GM11168 (cell line): ENCODE measurements at regions not wholly inside any gene's neighbourhood (a gene's known extent, or its start where the extent isn't known, plus 50 kb on each side); places are given as distances from the start of the nearest gene placed in this dataset.

Experiments used
- in situ Hi-C: fragments of 300-500 bp; cut with MboI; formaldehyde crosslinking; loops from one replicate; pipeline ENCODE4 v1.12.0; 2022; ENCODE audit warnings: low sequenced_read_pairs; ENCODE audit not compliant: unreplicated experiment

DNA sequence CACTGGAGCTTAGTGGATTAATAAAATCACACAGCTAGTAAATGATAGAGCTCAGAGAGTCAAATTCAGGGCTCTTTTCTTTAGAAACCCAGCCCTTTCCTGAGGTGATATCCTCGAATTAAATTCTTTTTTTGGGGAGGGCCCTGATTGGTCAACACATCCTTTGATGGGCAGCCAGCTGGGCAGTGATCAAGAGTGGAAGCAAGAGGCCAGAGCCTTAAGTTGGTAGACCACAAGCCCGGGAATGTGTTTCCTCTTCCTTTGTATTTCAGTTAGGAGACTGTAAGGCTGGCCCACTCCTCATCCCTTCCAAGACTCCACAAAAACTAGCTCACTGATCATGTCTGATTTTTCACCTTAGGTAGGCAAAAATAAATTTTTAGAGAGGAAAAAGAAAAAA lies 640.5 kb downstream of the DHX35 start:
- in situ Hi-C loops: no loop called here

DNA sequence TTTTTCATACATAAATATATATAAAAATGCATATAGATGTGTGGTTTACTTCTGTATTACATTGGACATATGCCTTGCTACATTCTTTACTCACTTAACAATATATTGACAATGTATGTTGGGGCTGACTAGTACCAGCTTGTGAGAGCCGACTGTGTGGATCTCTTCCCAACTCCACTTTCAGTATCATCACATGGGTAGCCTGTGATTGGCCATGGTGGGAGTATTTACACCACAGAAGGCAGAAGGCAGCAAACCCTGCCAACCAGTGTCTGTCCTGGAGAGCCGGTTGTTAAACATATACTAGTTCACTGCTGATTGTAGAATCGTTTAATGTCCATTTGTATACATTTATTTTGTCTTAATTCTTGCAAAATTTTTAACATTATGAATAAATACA lies 638.7 kb downstream of the DHX35 start:
- in situ Hi-C loops: no loop called here

DNA sequence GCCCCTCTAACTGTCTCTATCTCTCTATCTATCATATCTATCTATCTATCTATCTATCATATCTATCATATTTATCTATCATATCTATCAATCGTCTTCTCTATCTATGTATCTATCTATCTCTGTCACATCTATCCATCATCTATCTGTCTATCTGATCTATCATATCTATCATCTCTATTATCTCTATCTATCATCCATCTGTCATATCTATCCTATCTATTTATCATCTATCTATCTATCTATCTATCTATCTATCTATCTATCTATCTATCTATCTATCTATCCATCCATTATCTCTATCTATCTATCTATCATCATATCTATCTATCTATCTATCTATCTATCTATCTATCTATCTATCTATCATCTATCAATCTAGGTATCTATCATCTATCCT lies 638.0 kb downstream of the DHX35 start:
- in situ Hi-C loops: no loop called here

DNA sequence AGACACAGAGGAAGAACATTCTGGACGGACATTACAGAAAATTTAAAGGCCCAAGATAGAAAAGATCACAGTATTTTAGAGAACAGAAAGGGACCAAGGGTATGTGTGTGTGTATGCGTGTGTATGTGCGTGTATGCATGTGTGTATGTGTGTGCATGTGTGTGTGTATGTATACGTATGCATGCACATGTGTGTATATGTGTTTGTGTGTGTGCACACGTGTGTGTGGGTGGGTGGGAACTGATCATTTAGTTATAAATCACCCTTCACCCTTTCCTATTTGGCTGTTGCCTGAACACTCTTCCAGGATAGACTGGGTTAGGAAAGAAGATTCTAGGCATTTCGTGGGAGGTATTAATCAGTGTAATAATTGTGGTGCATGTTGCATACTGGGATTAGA lies 634.4 kb downstream of the DHX35 start:
- in situ Hi-C loops: no loop called here

DNA sequence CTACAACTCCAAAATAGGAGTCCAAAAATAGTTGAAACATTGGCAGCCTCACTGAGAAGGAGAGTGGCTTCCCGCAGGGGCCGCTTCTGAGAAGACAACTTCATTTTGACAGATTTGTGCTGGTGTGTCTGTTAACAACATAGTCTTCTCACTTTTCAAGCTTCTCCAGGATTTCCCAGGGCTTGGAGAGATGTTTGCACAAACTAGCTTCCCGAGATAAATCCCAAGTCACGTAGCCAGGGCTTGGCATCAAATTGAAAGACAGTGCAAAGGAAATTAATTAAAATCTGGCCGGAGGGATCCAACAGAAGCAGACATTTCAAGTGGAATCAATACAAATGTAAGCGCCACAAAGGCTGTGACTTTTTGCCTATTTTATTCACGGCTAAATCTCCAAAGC lies 630.2 kb downstream of the DHX35 start:
- in situ Hi-C loops: no loop called here

DNA sequence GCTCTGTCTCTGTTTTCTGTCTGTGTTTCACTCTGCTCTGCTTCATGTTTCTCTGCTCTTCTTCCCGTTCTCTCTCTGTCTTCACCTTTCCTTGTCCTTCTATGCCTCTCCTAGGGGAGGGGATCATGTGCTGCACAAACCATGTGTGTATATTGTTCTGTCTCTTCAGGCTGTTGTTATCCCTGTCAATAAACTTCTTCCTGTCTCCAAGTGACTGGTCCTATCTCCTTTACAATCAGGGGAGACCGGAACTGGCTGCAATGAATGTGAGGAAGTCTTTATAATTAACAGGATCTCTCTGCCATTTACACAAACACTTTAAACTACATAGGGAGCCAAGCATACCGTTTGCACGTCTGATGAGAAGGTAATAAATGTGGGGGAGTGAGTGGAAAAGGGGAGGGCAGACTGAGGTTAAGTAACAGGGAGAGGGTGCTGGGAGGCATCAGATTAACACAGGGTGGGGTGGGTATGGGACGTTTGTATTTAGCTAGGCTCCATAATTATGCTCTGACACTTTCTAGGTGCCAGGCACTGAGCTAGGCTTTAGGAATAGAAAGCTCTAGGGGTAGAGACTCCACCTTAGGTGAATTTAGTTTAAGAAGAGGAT lies 626.1 kb downstream of the DHX35 start:
- in situ Hi-C loops: no loop called here

DNA sequence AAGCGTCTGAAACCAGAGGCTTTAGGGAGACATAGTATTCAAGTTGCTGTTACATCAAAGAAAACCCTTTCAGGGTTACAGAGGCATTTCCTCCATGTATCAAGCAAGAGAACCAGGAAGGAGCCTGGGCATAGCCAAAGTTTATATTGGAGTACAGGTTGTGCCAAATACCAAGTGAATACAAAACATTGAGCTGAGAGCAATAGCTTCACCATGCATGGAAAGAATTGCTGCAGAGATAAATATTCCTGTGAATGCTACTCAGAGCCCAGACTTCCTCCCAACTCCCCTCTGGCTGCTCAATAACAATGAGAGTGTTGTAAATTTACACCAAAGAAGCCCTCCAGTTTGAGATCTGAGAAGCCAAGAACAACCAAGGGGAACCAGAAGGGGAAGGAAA lies 618.9 kb downstream of the DHX35 start:
- in situ Hi-C loops: no loop called here

DNA sequence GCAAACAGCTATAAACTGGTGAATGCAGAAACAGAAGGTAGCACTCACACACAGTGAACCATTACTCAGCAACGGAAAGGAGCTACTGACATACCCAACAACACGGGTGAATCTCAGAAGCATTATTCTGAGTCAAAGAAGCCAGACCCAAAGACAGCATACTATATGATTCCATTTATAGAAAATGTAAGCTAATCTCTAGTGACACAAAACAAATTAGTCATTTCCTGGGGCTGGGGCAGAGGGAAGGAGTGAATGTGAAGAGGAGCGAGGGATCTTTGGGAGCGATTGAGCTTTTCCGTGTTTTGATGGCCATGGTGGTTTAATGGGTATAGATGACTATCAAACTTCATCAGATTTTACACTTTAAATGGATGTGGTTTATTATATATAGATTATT lies 614.6 kb downstream of the DHX35 start:
- in situ Hi-C loops: no loop called here

DNA sequence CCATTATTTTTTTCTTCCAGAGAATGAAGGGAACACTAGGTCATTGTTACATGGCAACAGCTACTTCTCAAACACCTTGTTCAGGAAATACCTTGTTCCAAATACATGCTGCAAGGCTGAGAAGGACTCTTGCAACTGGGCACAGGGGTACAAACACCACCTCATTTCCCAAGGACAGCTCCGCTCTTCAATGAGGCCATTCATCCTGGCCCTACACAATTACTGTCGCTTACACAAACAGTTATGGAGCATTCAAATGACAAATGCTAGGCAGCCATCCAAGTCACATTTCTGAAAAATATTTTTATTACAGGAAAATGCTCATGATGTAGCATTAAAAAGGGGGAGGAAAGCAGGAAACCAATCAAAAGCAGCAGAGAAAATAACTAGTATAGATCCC lies 611.9 kb downstream of the DHX35 start:
- in situ Hi-C loops: no loop called here

DNA sequence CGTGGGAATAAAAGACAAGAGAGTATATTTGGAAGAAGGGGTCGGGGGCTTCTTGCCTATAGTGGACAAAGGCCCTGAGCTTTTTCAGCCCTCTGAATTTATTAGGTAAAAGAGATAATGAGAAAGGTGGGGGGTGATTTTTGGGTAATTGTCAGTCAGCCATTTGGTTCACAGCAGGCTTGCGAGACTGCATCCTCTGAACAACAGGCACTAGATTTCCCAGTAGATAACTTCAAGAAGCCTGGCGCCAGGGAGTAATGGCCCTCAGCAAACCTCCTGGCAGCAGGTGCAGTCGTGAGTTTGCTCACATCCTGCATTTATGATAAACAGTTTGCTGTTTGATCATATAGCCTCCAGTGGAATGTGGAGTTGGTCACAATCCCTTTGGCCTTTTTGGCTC lies 609.0 kb downstream of the DHX35 start:
- in situ Hi-C loops: no loop called here

DNA sequence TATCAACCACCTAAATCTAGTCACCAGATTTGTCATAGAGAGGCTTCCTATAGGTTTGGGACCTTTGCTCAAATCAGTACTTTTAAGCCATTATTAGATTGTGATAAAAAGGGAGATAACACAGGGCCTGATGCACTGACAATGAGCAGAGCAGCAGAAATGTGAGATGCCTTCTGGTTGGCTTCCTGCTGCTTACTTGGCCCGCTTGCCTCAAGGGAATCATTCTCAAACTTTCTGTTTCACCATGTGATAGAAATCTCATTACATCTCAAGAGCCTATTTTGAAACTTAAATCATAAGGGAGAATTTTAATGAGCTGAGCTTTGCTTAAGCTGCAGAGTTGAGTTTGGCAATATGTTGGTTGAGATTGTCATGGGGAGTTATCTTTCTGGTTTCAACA lies 606.0 kb downstream of the DHX35 start:
- in situ Hi-C loops: no loop called here

DNA sequence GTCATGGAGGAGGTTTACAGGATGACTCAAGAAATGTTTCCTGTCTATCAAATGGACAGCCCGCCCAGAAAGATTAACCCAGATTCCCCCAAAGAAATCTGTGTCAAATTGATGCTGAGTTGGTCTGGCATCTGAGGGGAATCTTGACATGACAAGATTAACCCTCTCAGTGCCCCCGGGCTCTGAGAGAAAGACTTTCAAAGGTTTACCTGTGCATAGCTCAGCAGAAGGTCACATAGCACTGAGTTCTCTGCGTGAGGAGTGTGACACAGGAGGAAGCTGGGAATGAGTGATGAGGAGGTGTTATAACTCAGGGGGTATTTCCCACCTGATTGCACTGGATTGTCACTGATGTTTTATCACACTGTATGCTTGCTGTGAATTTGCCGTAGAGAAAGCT lies 601.2 kb downstream of the DHX35 start:
- in situ Hi-C loops: no loop called here

DNA sequence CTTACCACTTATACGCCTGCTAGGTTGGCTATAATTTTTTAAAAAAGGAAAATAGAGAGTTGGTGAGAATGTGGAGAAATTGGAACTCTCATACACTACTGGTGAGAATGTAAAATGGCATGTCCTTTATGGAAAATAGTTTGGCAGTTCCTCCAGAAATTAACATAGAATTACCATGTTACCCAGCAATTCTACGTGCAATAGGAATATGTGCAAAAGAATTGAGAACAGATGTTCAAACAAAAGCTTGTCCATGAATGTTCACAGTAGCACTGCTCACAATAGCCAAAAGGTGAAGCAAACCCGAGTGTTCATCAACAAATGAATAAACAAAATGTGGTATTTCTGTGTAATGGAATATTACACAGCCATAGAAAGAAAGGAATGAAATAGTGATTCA lies 592.2 kb downstream of the DHX35 start:
- in situ Hi-C loops: no loop called here

DNA sequence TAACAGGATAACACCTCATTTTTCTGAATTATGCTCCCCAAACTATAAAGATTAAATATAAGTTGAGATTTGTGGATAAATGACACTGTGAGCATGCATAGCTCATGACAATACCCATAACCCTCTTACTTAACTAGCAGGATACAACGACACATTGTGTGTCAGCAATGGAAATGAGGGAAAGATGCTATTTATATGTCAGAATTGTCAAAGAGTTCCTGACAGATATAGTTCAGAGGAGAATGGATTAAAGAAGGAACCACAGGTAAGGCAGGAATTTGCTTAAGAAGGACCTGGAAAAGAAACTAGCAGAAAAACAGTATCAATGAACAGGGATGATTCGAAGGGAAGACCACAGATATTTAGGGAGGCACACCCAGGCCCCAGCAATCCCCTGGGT lies 591.0 kb downstream of the DHX35 start:
- in situ Hi-C loops: no loop called here

DNA sequence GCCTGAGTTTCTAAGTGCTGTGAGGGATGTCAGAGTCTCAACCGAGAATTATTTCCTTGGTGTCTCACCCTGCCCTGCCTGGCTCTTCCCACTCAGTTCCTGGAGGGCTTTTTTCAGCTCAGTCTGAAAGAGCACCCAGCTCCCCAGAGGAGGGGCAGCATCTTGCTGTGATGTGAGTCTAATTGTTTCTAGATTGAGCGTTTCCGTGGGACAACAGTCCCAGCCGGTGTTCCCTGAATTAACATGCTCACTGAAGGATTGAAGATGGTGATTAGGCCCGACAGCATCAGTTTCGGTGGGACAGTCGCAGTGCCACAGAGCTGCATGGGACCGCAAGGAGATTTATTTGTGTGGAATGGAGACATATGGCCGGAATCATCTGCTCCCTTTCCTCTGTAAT lies 587.6 kb downstream of the DHX35 start:
- in situ Hi-C loops: no loop called here

DNA sequence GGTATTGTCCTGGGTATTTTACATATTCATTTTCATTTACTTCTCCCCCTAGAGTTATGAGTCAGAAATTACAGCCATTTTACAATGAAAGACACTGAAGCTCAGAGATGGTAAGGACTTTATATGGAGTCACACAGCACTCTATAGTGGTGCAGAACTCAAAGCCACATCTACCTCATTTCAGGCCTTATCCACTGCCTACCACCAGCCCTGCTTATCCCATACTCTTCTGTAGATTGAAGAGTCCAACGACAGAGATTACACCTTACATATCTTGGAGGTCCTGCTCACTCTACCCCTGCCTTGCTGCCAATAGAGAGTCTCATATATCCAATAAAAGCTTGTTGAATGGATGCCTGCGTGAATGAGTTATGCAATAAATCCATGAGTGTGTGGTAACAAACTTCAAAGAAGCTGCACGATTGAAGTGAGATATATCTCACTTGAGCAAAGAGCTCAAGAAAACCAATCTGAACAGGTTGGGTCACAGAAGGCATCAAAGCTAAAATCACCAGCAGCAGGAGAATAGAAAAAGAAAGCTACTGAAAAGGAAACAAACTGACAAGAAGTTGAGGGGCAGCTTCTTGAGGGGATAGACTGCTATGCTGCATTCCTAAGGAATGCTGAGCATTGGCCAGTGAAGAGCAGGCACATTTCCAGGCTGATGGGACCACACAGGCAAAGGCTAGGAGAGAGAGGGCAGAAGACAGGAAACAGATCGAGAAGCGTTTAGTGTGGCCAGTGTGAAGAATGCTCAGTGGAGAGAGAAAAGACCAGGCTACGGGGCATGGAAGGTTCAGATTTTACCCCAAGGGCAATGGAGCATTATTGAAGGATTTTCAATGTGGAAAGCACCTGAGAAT lies 585.6 kb downstream of the DHX35 start:
- in situ Hi-C loops: no loop called here

DNA sequence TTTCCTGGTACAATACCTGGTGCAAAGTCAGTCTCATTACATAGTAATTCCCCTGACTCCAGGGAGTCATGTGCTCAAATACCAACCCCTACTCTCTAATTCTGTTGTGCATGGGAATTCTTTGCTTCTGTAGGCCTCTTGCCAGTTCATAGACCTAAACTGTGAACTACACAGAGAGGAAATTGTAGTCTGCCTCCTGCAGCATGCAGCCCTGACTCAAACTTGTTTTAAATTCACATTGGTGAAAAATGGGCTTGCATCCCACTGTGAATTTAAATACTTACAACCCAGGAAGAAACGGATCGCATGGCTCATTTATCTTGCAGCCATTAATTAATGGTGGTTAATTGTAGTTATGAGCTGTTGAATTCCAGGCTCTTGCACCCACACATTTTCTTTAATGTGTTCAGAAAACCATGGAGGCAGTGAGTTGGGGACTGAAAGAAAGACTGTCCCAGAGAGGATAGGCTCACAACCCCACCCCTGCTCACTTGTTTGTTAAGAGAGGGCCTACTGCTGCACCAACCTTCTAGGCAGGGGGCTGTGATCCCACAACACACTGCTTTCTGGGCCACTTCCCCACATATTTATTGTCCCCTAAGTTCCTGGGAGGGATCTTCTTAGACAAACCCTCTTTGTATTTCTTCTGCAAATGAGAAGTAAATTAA lies 579.1 kb downstream of the DHX35 start:
- in situ Hi-C loops: no loop called here

DNA sequence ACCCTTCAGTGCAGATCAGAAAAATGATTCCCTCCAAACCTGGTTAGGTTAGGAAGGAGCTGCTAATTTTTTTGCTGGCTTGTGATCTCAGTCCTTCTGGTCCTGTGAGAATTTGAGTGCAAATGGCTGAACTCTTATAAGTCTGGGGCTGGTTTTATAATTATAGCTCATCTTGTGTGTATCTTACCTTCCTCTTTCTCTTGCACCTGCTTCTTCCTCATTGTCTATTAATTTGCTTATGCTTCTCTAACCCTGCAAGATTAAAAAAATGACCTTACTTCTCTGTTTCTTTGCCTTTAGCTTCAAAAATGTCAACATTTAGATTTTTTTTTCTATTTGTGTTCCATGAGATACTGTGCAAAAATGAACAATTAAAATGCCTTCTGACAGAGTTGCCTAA lies 576.2 kb downstream of the DHX35 start:
- in situ Hi-C loops: no loop called here

DNA sequence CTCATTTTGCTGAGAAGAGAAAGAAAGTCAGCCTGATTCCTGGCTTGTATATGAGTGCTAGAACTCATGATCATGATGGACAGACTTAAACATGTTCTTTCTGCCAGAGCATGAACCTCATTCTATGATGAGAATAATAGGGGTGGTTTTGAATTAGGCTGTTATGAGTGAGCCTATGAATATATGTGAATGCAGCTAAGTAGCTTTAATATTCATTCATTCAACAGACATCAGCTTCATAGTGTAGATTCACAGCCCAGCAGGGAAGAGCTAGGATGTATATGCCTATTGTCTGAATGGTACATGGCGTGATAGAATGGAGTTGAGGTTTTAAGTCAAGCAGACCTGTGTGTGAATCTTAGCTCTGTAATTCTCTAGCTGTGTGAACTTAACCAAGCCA lies 573.2 kb downstream of the DHX35 start:
- in situ Hi-C loops: no loop called here

DNA sequence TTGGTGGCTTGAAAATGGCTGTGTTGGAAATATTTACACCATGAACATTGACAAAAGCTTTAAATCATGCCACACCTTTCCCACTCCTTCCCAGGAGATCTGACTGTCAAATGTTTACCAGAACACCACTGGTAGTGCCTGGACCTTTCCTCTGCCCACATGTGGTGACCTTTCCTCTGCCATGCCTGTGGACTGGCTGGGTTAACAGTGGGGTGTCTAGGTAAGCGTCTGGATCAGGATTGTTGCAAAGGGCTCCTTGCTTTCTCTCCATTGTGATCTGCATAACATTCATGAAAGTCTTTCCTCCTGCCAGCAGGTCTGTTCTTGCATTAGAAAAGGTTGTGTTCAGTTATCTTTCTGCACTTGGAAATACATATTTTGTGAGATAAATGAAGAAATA lies 572.7 kb downstream of the DHX35 start:
- in situ Hi-C loops: no loop called here

DNA sequence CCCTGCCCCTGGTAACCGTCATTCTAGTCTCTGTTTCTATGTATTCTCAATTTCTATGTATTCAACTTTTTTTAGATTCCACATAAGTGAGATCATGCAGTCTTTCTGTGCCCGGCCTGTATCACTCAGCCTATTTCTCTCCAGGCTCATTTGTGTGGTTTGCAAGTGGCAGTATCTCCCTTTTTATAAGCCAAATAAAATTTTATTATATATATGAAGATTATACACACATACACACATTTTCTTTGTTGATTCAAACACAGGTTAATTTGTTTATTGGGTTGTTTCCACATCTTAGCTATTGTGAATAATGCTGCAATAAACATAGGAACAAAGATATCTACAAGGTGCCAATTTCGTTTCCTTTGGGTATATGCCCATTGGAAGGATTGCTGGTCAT lies 571.7 kb downstream of the DHX35 start:
- in situ Hi-C loops: no loop called here

DNA sequence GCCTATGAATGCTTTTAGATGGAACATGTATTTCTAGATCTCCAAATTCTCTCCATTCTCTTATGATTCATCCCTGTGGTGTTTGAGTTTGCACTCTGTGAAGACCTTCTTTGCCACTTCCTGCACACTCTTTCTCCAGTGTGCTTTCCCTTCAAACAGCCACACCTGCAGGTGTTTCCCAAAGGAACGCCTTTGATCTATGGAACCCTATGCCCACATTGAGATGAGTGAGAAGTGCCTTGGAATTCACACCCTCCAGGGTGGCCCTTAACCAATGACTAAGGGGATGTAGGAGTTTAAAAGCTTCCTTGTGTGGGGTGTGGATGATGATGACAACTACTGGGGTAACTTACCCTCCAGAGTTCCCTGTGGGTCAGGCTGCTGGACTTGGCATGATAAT lies 570.1 kb downstream of the DHX35 start:
- in situ Hi-C loops: no loop called here
